GM04503 (cell line): ENCODE measurements at regions not wholly inside any gene's neighbourhood (a gene's known extent, or its start where the extent isn't known, plus 50 kb on each side); places are given as distances from the start of the nearest gene placed in this dataset.
"Not testable (repeated sequence)": the region's sequence is repeated elsewhere in the genome, so short reads cannot be mapped to it uniquely, and the experiment has no call there.

ENCODE experiments used
- DNase-seq: peaks from one replicate; pipeline ENCODE4 v3.0.0-alpha.2; 2012; ENCODE audit warnings: low read depth

DNA sequence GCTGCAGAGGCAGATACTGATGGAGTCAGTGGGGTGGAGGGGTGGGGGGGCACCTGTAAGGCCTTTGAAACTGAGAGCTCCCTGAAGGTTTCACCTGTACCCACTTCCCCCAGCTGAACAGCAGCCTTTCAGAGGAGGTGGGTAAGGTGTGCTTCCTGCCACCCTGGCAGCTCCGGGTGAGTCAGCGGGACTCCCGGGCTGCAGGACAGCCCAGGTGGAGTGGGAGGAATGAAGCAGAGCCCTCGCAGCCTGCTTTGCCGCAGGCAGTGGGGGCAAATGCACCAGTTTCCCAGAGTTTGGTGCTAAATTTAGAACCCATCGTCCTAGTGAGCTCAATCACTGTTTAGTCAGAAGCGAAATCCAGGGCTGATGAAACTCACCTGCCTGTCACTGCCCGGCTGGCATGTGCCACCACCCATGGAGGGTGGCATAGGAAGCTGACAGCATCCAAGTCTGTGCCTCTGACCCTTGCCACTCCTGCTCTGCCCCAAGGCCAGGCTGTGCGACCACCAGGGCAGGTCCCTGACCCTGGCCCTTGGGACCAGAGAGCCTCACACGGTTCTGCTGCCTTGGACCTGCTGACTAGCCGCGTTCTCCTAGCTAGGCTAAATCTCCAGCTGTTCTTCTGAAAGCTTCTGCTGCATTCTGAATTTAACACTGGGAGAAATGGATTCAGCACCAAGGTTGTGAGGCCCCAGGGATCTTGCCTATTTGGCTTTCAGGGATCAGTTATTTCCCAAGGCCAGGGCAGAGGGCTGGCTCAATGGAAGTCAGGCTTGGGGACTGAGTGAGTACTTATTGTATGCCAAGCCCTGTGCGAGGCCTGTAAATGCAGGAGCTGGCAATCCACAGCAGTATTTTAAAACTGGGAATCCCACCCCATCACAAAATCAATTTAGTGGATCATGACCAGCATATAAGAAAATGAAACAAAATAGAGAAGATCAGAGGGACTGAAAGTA, 67.3 kb upstream of the RASGRF1 start:
- DNase-seq, result no peak

DNA sequence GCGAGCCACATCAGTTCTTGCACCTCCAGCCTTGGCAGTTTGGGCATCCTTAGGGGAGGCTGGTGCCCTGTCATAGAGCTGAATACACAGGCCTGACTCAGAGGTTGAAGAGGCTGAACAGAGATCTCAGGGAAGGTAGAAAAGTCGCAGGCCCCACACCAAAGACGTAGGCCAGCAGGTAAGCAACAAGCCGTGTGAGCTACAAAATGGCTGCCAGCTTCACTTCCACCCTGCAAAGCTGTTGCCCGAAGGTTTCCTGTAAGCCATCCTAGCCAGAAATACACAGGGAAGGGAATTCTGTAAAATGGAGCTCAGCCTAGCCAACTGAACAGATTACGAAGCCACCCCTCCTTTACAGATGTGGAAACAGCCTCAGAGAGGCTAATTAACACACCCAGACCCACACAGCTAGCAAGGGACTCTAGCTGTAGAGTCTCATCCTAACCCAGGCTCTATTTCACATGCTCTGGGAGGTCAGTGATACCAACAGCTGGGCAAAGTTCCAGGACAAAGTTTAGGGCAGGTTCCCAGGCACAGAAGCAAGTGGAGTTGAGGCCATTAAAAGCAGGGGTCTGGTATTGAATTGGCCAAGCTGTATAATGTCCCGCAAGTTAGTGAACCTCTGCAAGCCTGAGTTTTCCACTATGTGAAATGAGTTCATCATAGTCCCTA, 66.3 kb upstream of the RASGRF1 start:
- DNase-seq, result no peak

DNA sequence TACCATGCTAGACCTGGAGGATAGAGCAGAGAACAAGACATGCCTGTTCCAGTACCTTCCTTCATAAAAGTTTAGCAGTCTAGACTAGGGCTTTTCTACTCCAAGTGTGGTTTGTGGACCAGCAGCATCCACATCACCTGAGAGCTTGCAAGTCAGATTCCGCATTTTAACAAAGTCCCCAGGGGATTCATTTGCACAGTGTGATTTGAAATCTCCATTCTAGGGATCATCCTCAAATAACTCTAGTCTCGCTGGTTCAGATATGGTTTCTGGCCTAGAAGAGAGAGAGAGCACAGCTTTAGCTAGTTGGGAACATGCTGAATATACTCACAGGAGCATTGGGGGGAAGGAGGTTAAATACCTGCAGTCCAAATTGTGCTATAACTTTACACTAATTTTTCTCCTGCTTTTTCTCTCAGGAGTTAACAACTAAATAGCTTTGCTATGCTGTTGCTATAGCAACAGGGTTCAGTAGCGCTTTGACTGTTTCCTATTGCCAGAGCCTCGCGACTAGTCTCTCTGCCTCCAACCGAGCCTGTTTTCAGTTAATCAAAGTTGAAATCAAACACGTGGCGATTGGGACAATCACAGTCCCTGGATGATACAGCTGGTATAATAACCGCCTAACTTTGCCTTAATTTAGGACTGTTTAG, 64.0 kb upstream of the RASGRF1 start:
- DNase-seq, result no peak

DNA sequence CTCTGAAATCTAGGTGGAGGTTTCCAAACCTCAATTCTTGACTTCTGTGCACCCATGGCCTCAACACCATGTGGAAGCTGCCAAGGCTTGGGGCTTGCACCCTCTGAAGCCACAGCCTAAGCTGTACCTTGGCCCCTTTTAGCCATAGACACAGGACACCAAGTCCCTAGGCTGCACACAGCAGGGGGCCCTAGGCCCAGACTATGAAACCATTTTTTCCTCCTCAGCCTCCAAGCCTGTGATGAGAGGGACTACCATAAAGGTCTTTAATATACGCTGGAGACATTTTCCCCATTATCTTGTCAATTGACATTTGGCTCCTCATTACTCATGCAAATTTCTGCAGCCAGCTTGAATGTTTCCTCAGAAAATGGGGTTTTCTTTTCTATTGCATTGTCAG, 53.7 kb upstream of the RASGRF1 start:
- not testable (repeated sequence) for DNase-seq

DNA sequence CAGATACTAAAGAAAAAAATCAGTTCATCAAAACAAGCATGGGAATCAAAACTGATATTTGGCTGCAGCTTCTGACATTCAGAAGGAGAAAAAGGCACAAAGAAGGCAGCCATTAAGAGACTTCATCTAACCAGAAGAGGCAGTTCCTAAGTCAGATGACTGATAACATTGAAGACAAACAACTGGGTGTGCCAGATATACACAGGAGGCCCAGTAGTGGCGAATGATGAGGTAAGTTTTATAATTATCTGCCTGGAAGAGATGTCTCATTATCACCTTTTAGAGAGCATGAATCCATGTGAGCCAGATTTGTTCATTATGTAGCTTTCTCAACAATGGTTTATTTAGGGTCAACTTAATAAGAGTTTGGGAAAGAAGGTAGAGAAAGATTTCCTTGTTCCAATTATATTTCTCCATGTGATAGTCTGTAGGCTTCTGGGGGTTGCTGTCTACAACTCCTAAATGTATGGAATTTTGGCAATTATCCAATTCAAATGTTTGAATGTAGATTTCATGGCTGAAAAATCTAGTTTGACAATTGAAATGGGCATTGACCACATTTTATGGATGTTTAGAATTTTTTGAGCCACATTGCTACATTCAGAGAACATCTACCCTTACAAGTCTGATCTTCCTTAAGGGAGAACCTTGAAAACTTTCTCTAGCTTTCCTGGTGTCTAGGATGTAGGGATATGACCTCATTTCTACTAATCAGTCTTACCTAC, 50.4 kb upstream of the RASGRF1 start:
- no peak for DNase-seq
